ENCODE measurements at regions not wholly inside any gene's neighbourhood (a gene's known extent, or its start where the extent isn't known, plus 50 kb on each side); places are given as distances from the start of the nearest gene placed in this dataset.
"Not testable (repeated sequence)": the region's sequence is repeated elsewhere in the genome, so short reads cannot be mapped to it uniquely, and the experiment has no call there.

DNA sequence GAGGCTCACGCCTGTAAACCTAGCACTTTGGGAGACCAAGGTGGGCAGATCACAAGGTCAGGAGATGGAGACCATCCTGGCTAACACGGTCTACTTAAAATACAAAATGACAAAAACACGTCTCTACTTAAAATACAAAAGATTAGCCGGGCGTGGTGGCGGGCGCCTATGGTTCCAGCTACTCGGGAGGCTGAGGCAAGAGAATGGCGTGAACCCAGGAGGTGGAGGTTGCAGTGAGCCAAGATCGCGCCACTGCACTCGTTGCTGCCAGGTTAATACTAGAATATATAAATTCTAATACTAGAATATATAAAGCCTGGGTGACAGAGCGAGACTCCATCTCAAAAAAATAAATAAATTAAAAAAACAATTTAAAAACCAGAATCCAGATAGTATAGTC lies 588.7 kb upstream of the CDH7 start:
- DNase-seq (ENCODE audit: low read depth in 2 of 2), result not testable (repeated sequence)

DNA sequence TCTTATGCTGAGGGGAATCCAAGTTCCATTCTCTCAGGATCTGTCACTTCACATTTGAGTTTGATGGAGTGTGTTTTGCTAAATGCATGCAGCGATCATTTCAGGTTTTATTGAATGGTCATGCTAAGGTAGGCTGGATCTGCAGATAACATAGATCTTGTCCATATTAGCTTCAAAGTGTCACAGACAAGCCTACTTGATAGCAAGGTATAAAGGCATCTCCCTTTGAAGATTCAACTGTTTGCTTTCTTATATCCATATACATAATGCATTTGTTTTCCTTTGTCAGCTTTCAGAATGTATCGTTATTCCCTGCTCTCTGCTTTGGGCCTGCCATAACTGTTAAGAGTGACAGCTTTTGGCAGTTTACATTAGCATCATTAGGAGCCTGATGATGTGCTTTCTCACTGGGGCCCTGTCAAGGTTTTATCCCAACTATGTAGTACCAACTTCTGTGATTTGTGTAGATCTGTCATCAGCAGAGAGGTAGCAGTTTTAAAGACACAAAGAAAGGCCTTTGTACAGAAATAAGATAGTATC lies 604.3 kb upstream of the CDH7 start:
- no peak for DNase-seq (ENCODE audit: low read depth in 2 of 2)

DNA sequence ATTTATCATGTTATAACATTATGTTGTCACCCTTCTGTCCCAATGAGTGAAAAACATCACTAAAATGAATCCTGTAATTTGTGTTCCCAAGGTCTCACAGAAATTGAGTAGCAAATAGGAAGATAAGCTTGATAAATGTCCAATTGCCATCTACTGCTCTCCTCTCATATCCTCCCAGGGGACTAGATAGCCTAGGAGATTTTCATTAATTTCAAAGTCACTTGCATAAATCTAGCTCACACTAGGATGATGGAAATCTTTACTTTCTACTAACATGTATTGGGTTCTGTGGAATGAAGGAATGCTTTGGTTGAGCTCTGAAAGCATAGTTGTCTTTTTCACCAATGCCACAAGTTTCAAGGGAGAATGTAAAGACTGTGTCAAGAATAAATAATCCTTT lies 605.5 kb upstream of the CDH7 start:
- DNase-seq (ENCODE audit: low read depth in 2 of 2), result no peak

DNA sequence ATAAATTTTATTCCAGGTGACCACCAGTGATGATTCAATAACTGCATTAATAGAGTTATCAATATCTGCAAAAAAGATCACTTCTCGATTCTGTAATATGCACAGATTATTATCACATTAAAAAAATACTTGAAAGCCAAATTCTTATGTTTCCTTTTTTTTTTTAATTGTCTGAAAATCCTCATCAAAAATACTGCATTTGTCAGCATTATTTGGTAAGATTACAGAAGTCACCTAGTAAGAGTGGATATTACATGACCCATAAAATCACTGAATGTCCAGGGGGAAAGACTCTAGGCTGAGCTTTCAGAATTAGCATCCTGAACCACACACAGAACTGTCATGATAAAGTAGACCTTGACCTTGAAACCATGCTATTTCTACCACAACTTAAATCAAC lies 617.2 kb upstream of the CDH7 start:
- no peak for DNase-seq (ENCODE audit: low read depth in 2 of 2)

DNA sequence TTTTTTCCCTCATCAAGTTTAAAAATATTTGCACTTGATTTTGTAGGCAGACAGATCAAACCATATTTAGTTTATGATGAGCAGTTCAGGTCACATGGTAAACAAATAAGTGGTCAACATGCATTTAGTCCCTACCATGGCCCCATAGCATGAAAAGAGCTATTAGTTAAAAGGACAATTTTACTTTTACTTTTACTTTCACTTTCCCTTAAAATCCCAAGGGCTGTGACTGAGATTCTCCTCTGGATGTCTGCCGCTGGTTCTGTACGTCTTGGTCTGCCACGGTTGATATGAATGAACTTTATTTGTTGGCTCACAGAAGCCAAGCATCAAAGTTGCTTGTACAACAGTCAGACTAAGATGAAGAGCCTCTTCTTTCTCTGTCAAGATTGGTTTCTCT lies 626.2 kb upstream of the CDH7 start:
- no peak for DNase-seq (ENCODE audit: low read depth in 2 of 2)

GRCh38 chr18:65103864-65104263 lies 646.9 kb upstream of the CDH7 start:
- no peak for DNase-seq (ENCODE audit: low read depth in 2 of 2)

GRCh38 chr18:65093346-65093745 lies 657.5 kb upstream of the CDH7 start:
- no peak for DNase-seq (ENCODE audit: low read depth in 2 of 2)

- DNase-seq (ENCODE audit: low read depth in 2 of 2), result peak; percentile 4 to 5
Measured at GRCh38 chr18:65091744-65092329, 659.0 kb upstream of the CDH7 start.

- DNase-seq (ENCODE audit: low read depth in 2 of 2), result no peak
Measured at GRCh38 chr18:65082907-65083306, 667.9 kb upstream of the CDH7 start.

GRCh38 chr18:65081786-65082185 lies 669.0 kb upstream of the CDH7 start:
- DNase-seq (ENCODE audit: low read depth in 2 of 2), result no peak

DNA sequence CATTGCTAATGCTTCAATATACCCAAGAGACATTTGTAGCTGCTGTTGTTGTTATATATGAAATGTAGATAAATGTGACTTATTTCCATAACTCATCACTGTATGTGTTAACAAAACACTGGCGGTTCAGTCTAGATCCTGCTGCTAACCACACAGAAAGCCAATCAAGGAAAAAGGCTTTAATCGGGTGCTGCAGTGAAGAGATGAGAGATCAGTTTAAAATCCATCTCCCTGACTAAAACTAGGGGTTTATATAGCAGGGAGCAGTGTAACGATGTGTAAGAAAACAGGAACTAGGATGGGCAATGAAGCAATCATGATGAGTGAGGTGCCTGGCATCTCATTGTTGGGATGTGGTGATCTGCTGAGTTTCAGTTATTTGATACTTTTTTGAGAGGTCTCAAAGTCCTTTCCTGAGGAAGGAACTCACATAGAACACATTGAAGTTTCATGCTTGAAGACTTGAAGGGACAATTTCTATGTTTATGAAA lies 677.7 kb upstream of the CDH7 start:
- no peak for DNase-seq (ENCODE audit: low read depth in 2 of 2)

GRCh38 chr18:65057439-65058083 lies 693.3 kb upstream of the CDH7 start:
- DNase-seq (ENCODE audit: low read depth in 2 of 2), result no peak

DNA sequence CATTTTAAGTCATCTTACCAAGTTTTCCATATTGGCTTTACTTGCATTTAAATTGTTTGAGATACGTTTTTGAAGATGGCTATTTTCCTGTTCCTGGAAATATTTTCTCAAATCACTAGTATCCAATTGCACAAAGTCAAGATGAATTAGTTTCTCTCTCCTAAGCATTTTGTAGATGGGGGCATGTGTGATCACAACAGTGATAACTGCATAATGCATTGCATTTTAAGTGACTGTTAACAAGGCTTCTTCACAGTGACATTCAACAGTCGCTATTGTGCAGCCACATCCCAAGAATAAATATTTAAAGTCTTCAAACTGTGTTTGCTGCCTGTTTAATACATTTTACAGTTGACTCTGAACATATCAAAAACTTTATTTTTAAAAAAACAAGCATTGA lies 694.2 kb upstream of the CDH7 start:
- no peak for DNase-seq (ENCODE audit: low read depth in 2 of 2)

DNA sequence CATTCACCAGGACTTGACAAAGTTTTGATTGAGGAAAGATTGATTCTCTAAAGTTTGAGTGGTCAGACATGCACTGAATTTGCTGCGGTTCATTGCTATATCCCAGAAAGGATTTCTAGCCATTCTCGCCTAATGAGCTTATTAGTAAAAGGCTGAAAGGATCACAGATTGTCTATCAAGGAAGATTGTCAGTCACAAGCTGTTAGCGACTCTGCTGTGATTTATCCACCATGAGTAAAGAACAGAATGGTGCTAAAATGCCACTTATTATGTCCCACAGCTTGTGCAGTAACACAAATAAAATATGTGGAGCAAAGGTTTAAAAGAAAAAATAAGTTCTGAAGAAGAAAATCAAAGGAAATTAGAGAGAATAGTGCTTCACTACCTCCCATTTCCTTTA lies 701.2 kb upstream of the CDH7 start:
- no peak for DNase-seq (ENCODE audit: low read depth in 2 of 2)

GRCh38 chr18:65039578-65039977 lies 711.2 kb upstream of the CDH7 start:
- no peak for DNase-seq (ENCODE audit: low read depth in 2 of 2)

- DNase-seq (ENCODE audit: low read depth in 2 of 2), result no peak
Measured at GRCh38 chr18:65035701-65036100, 715.1 kb upstream of the CDH7 start.

- no peak for DNase-seq (ENCODE audit: low read depth in 2 of 2)
Measured at GRCh38 chr18:65025756-65026155, 725.1 kb upstream of the CDH7 start.

- DNase-seq (ENCODE audit: low read depth in 2 of 2), result no peak
Measured at GRCh38 chr18:65021021-65021420, 729.8 kb upstream of the CDH7 start.

- DNase-seq (ENCODE audit: low read depth in 2 of 2), result no peak
Measured at GRCh38 chr18:65018184-65018583, 732.6 kb upstream of the CDH7 start.

GRCh38 chr18:65017372-65017760 lies 733.4 kb upstream of the CDH7 start:
- no peak for DNase-seq (ENCODE audit: low read depth in 2 of 2)

DNA sequence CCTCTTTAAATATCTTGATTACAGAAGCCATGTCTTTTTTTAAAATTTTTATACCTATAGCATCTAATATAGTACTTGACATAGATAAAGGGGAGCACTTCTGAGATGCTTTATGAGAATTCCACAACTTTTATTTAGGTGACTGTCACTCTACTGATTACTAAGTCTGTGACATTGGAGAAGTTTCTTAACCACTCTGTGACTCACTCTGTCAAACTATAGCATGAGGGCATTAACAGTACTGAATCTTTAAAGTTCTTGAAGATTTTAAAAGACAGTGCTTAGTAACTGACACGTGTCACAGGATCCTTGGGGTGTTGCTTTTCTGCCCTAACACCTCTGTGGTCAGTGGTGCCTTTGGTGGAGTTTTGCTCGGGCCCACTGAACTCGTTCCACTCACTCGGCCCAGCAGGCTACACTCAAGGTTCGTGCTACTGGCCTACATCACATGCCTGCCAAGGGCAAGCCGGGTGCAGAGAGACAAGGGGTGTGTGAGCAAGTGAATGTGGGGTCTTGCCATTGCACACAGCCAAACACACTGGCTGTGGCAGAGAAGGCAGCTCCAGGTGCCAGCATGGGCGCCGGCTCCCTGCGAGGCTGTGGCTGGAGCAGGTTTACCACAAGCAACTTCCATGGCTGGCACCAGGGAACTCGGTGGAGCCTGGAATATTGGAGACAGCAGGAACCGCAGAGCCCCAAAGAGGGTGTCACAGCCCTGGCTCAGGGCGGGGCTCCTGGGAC lies 734.0 kb upstream of the CDH7 start:
- no peak for DNase-seq (ENCODE audit: low read depth in 2 of 2)

DNA sequence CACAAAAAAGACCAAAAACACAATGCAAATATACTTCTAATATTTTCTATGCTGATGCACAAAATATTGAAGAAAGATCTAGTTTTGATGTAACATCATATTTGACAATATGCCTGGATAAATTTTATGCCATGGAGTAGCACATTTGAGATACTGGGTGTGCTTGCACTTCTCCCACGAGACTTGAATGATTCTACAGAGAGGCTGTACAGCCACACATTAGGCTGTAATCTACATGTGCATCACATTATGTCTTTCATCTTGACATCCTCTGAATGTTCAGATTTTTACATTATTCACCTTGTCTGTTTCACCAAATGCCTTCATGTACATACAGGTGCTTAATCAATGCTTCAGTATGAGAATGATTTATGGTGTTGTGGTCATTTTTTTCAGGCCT lies 756.4 kb upstream of the CDH7 start:
- no peak for DNase-seq (ENCODE audit: low read depth in 2 of 2)

DNA sequence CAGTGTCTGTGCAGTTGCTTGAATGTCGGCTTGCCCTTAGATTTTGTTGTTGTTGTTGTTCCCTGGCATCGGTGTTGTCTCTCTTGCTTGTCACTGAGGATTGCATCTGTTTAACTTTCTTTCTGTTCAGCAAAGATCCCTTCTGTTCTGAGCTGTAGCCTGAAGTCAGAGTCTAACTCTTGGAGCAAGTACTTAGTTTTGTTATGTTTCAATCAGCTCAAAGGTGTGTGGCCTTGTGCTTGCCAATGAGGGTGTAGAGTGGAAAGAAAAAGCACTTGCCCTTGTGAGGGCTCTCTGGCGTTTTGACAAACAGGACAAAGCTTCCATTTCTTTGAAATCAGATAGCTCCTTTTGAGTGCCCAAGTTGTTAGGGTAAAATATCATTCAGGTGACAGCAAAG lies 757.1 kb upstream of the CDH7 start:
- DNase-seq (ENCODE audit: low read depth in 2 of 2), result no peak
